ENCODE measurements at regions not wholly inside any gene's neighbourhood (a gene's known extent, or its start where the extent isn't known, plus 50 kb on each side); places are given as distances from the start of the nearest gene placed in this dataset.

GRCh38 chr5:4104831-4105597, 509.4 kb downstream of the IRX1 start:
- H3K36me3 ChIP-seq (ENCODE audit: insufficient read depth, low read length) = no peaks in the 10 kb centered on the region
- Mint-ChIP-seq H3K4me1 (ENCODE audit: low read depth, unreplicated experiment) (peaks cover 5% of the 10 kb centered on the region), H3K9me3 (ENCODE audit: unreplicated experiment) (no peaks in the 10 kb centered on the region), H3K36me3 (ENCODE audit: low read depth, unreplicated experiment) (no peaks in the 10 kb centered on the region), H3K27me3 (ENCODE audit: low read depth, unreplicated experiment) (peaks cover 12% of the 10 kb centered on the region), H3K27ac (ENCODE audit: unreplicated experiment) (no peak overlapping the region), H3K4me3 (ENCODE audit: unreplicated experiment) (no peak overlapping the region)
- no peaks in the 10 kb centered on the region for H4K20me1 ChIP-seq (ENCODE audit: insufficient read depth, low read length)
- H3K9me3 ChIP-seq (ENCODE audit: insufficient read depth, low read depth, low read length) = peaks cover 3% of the 10 kb centered on the region
- TF ChIP-seq CTCF (IDR thresholded peaks at IDR 0.05; ENCODE audit: insufficient read depth, low read depth, low read length) (no peak), EZH2 (IDR thresholded peaks at IDR 0.05; ENCODE audit: insufficient read depth, low read length) (no peak)
- DNase-seq (ENCODE audit: low read depth) (no peak), FAIRE-seq (no peak)
- H3K27me3 ChIP-seq (ENCODE audit: insufficient read depth, low read length) = no peaks in the 10 kb centered on the region
- no peak overlapping the region for H3K27ac ChIP-seq (ENCODE audit: low read depth, low read length)
- no peak overlapping the region for H2AFZ ChIP-seq (ENCODE audit: low read depth, low read length)
- H3K4me3 ChIP-seq (ENCODE audit: insufficient read depth, low read depth, low read length) = no peak overlapping the region
- H3K4me1 ChIP-seq (ENCODE audit: insufficient read depth, low read length) = no peaks in the 10 kb centered on the region
- no peak overlapping the region for H3K4me2 ChIP-seq (ENCODE audit: low read length)
- H3K9ac ChIP-seq (ENCODE audit: low read length) = no peak overlapping the region
- no peaks in the 10 kb centered on the region for H3K79me2 ChIP-seq (ENCODE audit: insufficient read depth, low read length)

GRCh38 chr5:4108690-4109089, 513.1 kb downstream of the IRX1 start:
- H3K27me3 ChIP-seq (ENCODE audit: insufficient read depth, low read length) = no peaks in the 10 kb centered on the region

More at GRCh38 chr5:4108690-4109089, 513.1 kb downstream of the IRX1 start:
- no peak overlapping the region for H2AFZ ChIP-seq (ENCODE audit: low read depth, low read length)
- Mint-ChIP-seq H3K27me3 (ENCODE audit: low read depth, unreplicated experiment) (peaks cover 11% of the 10 kb centered on the region), H3K27ac (ENCODE audit: unreplicated experiment) (no peak overlapping the region), H3K36me3 (ENCODE audit: low read depth, unreplicated experiment) (no peaks in the 10 kb centered on the region), H3K4me3 (ENCODE audit: unreplicated experiment) (no peak overlapping the region), H3K9me3 (ENCODE audit: unreplicated experiment) (no peaks in the 10 kb centered on the region), H3K4me1 (ENCODE audit: low read depth, unreplicated experiment) (no peaks in the 10 kb centered on the region)
- H4K20me1 ChIP-seq (ENCODE audit: insufficient read depth, low read length) = no peaks in the 10 kb centered on the region
- no peak overlapping the region for H3K4me3 ChIP-seq (ENCODE audit: insufficient read depth, low read depth, low read length)
- no peak overlapping the region for H3K9ac ChIP-seq (ENCODE audit: low read length)
- DNase-seq (ENCODE audit: low read depth) = no peak
- no peaks in the 10 kb centered on the region for H3K79me2 ChIP-seq (ENCODE audit: insufficient read depth, low read length)
- H3K4me1 ChIP-seq (ENCODE audit: insufficient read depth, low read length) = no peaks in the 10 kb centered on the region
- no peak overlapping the region for H3K27ac ChIP-seq (ENCODE audit: low read depth, low read length)
- no peak overlapping the region for H3K4me2 ChIP-seq (ENCODE audit: low read length)
- H3K36me3 ChIP-seq (ENCODE audit: insufficient read depth, low read length) = no peaks in the 10 kb centered on the region
- FAIRE-seq = no peak
- no peaks in the 10 kb centered on the region for H3K9me3 ChIP-seq (ENCODE audit: insufficient read depth, low read depth, low read length)
- TF ChIP-seq EZH2 (IDR thresholded peaks at IDR 0.05; ENCODE audit: insufficient read depth, low read length) (no peak), CTCF (IDR thresholded peaks at IDR 0.05; ENCODE audit: insufficient read depth, low read depth, low read length) (no peak)
